Mucosa of rectum (tissue), 2 donors: ENCODE measurements at regions not wholly inside any gene's neighbourhood (a gene's known extent, or its start where the extent isn't known, plus 50 kb on each side); places are given as distances from the start of the nearest gene placed in this dataset.
A peak's percentile ranks its signal among the peaks of the same experiment; 100 is the strongest.

Source experiments
- H3K27ac ChIP-seq, 2 donors: one replicate each; pipeline ENCODE4 v1.7.0; 2013; ENCODE audit warnings: inconsistent platforms in 2 of 2, low read depth in 2 of 2, low read length in 2 of 2
- H3K27me3 ChIP-seq, 2 donors: one replicate each; pipeline ENCODE4 v1.7.0; 2013; ENCODE audit warnings: low read length in 2 of 2; ENCODE audit not compliant: control insufficient read depth in 2 of 2, insufficient read depth in 2 of 2
- H3K36me3 ChIP-seq, 2 donors: one replicate each; pipeline ENCODE4 v1.7.0; 2013; ENCODE audit warnings: low read length in 2 of 2; ENCODE audit not compliant: control insufficient read depth in 2 of 2, insufficient read depth in 2 of 2
- H3K4me1 ChIP-seq, 2 donors: one replicate each; pipeline ENCODE4 v1.7.0; 2013; ENCODE audit warnings: low read length in 2 of 2, mild to moderate bottlenecking in 1 of 2; ENCODE audit not compliant: control insufficient read depth in 2 of 2, insufficient read depth in 2 of 2
- H3K4me3 ChIP-seq, 2 donors: one replicate each; pipeline ENCODE4 v1.7.0; 2013; ENCODE audit warnings: low read length in 2 of 2
- H3K9ac ChIP-seq, 2 donors: one replicate each; pipeline ENCODE4 v1.7.0; 2013; ENCODE audit warnings: low read length in 2 of 2, low read depth in 1 of 2, mild to moderate bottlenecking in 1 of 2
- H3K9me3 ChIP-seq, 2 donors: one replicate each; pipeline ENCODE4 v1.7.0; 2013; ENCODE audit warnings: low read length in 2 of 2; ENCODE audit not compliant: control insufficient read depth in 2 of 2
- donor health status: healthy.
- donor health status: Normal muscosa, but diverticular disease.

DNA sequence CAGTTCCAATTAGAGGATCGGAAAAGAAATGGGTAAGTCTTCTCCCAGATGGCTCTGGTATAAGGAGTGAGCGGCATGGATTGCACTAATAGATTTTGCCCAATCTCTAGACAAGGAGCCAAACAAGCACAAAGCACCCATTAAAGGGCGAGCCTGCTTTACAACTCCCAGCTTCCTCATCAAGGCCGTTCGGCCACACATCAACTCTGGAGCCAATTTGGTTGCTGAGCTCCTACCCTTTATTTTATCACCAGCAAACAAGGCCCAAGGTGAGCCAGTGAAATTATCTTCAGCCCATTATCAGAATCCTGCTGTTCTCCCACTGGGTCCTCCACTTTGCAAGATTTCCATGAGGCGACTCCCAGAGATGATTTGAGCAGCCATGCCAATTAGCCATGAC is 292.2 kb upstream of the NPVF start:
- no peaks in the 10 kb centered on the region for H3K9me3 ChIP-seq
- H3K4me1 ChIP-seq, result no peaks in the 10 kb centered on the region
- no peaks in the 10 kb centered on the region for H3K27me3 ChIP-seq
- H3K27ac ChIP-seq, result no peak overlapping the region
- H3K4me3 ChIP-seq, result no peak overlapping the region
- H3K9ac ChIP-seq, result no peak overlapping the region
- no peaks in the 10 kb centered on the region for H3K36me3 ChIP-seq

DNA sequence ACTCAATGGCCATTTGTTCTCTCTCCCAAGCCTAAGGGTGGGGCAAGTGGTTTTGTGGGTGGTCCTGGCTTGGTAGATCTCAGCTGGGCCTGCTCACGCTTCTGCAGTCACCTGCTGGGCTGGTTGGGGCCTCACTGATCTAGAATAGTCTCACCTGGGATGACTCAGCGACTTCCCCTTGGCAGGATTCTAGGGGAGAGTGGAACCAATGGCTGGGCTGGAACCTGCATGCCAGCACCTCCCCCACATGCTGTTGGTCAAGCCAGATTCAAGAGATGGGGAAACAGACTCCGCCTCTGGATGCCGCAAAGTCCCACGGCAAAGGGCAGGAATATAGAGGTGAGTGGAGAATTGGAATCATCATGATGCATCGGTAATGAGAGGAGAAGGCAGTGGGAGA is 292.9 kb upstream of the NPVF start:
- Histone ChIP-seq H3K27ac (no peak overlapping the region), H3K4me1 (no peaks in the 10 kb centered on the region), H3K9me3 (no peaks in the 10 kb centered on the region), H3K9ac (no peak overlapping the region), H3K4me3 (no peak overlapping the region), H3K36me3 (no peaks in the 10 kb centered on the region), H3K27me3 (no peaks in the 10 kb centered on the region)

GRCh38 chr7:25522727-25523126 is 294.4 kb upstream of the NPVF start:
- no peaks in the 10 kb centered on the region for H3K9me3 ChIP-seq
- no peak overlapping the region for H3K9ac ChIP-seq
- no peaks in the 10 kb centered on the region for H3K36me3 ChIP-seq
- H3K4me3 ChIP-seq, result no peak overlapping the region
- no peaks in the 10 kb centered on the region for H3K27me3 ChIP-seq
- no peaks in the 10 kb centered on the region for H3K4me1 ChIP-seq
- H3K27ac ChIP-seq, result no peak overlapping the region

DNA sequence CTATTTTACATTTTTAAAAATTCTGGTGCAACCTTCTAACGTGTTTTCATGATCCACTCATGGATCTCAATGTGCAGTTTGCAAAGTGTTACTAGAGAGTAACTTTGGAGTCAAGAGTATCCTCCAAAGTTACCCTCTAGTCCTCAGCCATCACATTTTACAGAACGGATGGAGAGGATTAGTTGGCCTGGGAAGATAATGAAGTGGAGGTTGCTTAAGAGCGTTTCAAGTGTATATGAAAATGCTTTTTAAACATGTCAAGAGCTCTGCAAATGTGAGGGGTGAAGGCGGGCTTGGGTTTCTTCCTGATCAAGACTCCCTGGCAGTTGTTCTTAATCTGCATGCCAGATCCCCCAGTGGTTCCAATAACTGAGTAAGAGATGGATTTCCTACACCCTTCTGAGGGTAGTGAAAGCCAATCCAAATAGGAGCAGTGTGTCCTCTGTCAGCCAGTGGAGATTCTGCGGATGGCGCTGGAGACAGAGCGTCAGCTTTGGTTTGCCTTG is 299.4 kb upstream of the NPVF start:
- Histone ChIP-seq H3K36me3 (no peaks in the 10 kb centered on the region), H3K9ac (no peak overlapping the region), H3K9me3 (no peaks in the 10 kb centered on the region), H3K4me3 (no peak overlapping the region), H3K4me1 (no peaks in the 10 kb centered on the region), H3K27ac (no peak overlapping the region), H3K27me3 (no peaks in the 10 kb centered on the region)

DNA sequence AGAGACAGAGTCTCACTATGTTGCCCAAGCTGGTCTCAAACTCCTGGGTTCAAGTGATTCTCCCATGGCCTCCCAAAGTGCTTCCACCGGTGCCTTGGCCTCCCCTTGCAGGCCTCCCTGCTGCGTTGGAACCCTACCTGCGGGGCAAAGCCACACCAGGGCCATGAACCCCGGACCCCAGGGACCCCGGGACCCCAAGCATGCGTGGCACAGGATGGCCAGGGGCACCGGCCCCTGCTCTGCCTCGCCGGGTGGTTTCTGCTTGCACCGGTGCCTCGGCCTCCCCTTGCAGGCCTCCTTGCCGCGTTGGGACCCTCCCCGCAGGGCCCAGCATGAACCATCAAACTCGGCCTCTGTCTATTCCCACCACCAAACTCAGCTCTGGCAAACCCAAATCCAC is 301.0 kb upstream of the NPVF start:
- H3K9me3 ChIP-seq, result no peaks in the 10 kb centered on the region
- no peak overlapping the region for H3K27ac ChIP-seq
- H3K4me3 ChIP-seq, result no peak overlapping the region
- H3K27me3 ChIP-seq, result no peaks in the 10 kb centered on the region
- H3K4me1 ChIP-seq, result no peaks in the 10 kb centered on the region
- no peak overlapping the region for H3K9ac ChIP-seq
- H3K36me3 ChIP-seq, result no peaks in the 10 kb centered on the region

- Histone ChIP-seq H3K4me3 (no peak overlapping the region), H3K27ac (no peak overlapping the region), H3K9me3 (no peaks in the 10 kb centered on the region), H3K36me3 (no peaks in the 10 kb centered on the region), H3K27me3 (no peaks in the 10 kb centered on the region), H3K9ac (no peak overlapping the region), H3K4me1 (no peaks in the 10 kb centered on the region)
Measured at GRCh38 chr7:25536851-25537250, 308.6 kb upstream of the NPVF start.

- Histone ChIP-seq H3K36me3 (no peaks in the 10 kb centered on the region), H3K4me3 (no peak overlapping the region), H3K27me3 (no peaks in the 10 kb centered on the region), H3K9me3 (no peaks in the 10 kb centered on the region), H3K27ac (peak overlapping the region in 1 of 2 donors; percentile 3), H3K4me1 (no peaks in the 10 kb centered on the region), H3K9ac (no peak overlapping the region)
Measured at GRCh38 chr7:25537662-25538375, 309.5 kb upstream of the NPVF start.

GRCh38 chr7:25541094-25541821 is 313.0 kb upstream of the NPVF start:
- Histone ChIP-seq H3K27me3 (peaks cover 0 to 4% of the 10 kb centered on the region in 2 donors), H3K4me3 (no peak overlapping the region), H3K9ac (no peak overlapping the region), H3K4me1 (no peaks in the 10 kb centered on the region), H3K36me3 (no peaks in the 10 kb centered on the region), H3K9me3 (no peaks in the 10 kb centered on the region), H3K27ac (no peak overlapping the region)

DNA sequence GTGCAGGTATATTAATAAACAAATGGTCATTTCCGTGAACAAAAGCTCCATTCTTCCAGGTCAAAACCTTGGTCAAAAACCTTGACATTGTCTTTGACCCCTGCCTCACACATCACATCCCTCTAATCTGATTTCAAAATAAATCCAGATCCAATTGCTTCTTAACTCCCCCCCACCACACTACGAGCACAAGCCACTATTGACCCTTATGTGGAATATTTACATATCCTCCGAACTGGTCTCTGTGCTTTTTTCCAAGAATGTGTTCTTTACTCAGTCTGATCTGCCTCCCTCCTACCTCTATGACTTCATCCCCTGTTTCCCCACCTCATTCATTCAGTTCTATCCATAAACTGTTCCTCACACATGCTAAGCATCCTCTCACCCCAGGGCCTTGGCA is 313.6 kb upstream of the NPVF start:
- Histone ChIP-seq H3K4me1 (no peaks in the 10 kb centered on the region), H3K36me3 (no peaks in the 10 kb centered on the region), H3K9me3 (no peaks in the 10 kb centered on the region), H3K9ac (no peak overlapping the region), H3K4me3 (no peak overlapping the region), H3K27me3 (peaks cover 0 to 4% of the 10 kb centered on the region in 2 donors), H3K27ac (no peak overlapping the region)

GRCh38 chr7:25543210-25543609 is 314.9 kb upstream of the NPVF start:
- H3K4me3 ChIP-seq, result no peak overlapping the region
- H3K9me3 ChIP-seq, result no peaks in the 10 kb centered on the region
- H3K9ac ChIP-seq, result no peak overlapping the region
- H3K27me3 ChIP-seq, result peaks cover 0 to 4% of the 10 kb centered on the region in 2 donors
- no peaks in the 10 kb centered on the region for H3K36me3 ChIP-seq
- no peaks in the 10 kb centered on the region for H3K4me1 ChIP-seq
- no peak overlapping the region for H3K27ac ChIP-seq
